Posterior cingulate gyrus (tissue), 11 donors: ENCODE measurements at regions not wholly inside any gene's neighbourhood (a gene's known extent, or its start where the extent isn't known, plus 50 kb on each side); places are given as distances from the start of the nearest gene placed in this dataset.
"Not testable (repeated sequence)": the region's sequence is repeated elsewhere in the genome, so short reads cannot be mapped to it uniquely, and the experiment has no call there.

ENCODE experiments used
- DNase-seq, 10 donors: peaks; one replicate each; pipeline versions ENCODE4 v3.0.0 to v3.0.0-alpha.2; 2020 to 2021; ENCODE audit warnings: mixed read lengths in 3 of 10
- intact Hi-C: fragments of 100-400 bp; cut with DNase I; formaldehyde crosslinking; loops from one replicate; pipeline ENCODE4 v1.15.1; 2023

GRCh38 chr21:6428498-6429092, 4092.8 kb upstream of the TPTE start:
- intact Hi-C loops = not testable (repeated sequence)

GRCh38 chr21:6429924-6430323, 4091.5 kb upstream of the TPTE start:
- intact Hi-C loops = not testable (repeated sequence)
- peak in 1 of 10 donors; percentile 82 for DNase-seq

More at GRCh38 chr21:6428498-6429092, 4092.8 kb upstream of the TPTE start:
- DNase-seq = peak in 3 of 10 donors; percentile 4 to 30 (median 22)

- intact Hi-C loops, DNase-seq: not testable (repeated sequence)
Observed at GRCh38 chr21:6433149-6433548, 4088.2 kb upstream of the TPTE start.

GRCh38 chr21:6436205-6436604, 4085.2 kb upstream of the TPTE start:
- peak in 3 of 10 donors; percentile 2 to 75 (median 26) for DNase-seq
- intact Hi-C loops = not testable (repeated sequence)

GRCh38 chr21:6436971-6437833, 4084.2 kb upstream of the TPTE start:
- intact Hi-C loops = not testable (repeated sequence)
- peak in 1 of 10 donors; percentile 81 for DNase-seq

- intact Hi-C loops, DNase-seq: not testable (repeated sequence)
Observed at GRCh38 chr21:6437834-6438187, 4083.6 kb upstream of the TPTE start.

GRCh38 chr21:6439058-6439457, 4082.3 kb upstream of the TPTE start:
- intact Hi-C loops = not testable (repeated sequence)
- peak in 2 of 10 donors; percentile 9 to 18 for DNase-seq

GRCh38 chr21:6454648-6455340, 4066.6 kb upstream of the TPTE start:
- peak in 1 of 10 donors; percentile 44 for DNase-seq
- intact Hi-C loops = not testable (repeated sequence)

GRCh38 chr21:6456011-6456661, 4065.2 kb upstream of the TPTE start:
- DNase-seq, intact Hi-C loops: not testable (repeated sequence)

GRCh38 chr21:6459761-6460160, 4061.6 kb upstream of the TPTE start:
- intact Hi-C loops = not testable (repeated sequence)

GRCh38 chr21:6461358-6461757, 4060.0 kb upstream of the TPTE start:
- intact Hi-C loops, DNase-seq: not testable (repeated sequence)

More at GRCh38 chr21:6459761-6460160, 4061.6 kb upstream of the TPTE start:
- peak in 1 of 10 donors; percentile 7 for DNase-seq

- DNase-seq, intact Hi-C loops: not testable (repeated sequence)
Observed at GRCh38 chr21:6464419-6464818, 4057.0 kb upstream of the TPTE start.

GRCh38 chr21:6466081-6466698, 4055.2 kb upstream of the TPTE start:
- DNase-seq, intact Hi-C loops: not testable (repeated sequence)

- intact Hi-C loops = not testable (repeated sequence)
Observed at GRCh38 chr21:6466707-6467106, 4054.7 kb upstream of the TPTE start.

GRCh38 chr21:6467189-6467774, 4054.1 kb upstream of the TPTE start:
- intact Hi-C loops = not testable (repeated sequence)

More at GRCh38 chr21:6466707-6467106, 4054.7 kb upstream of the TPTE start:
- DNase-seq = not testable (repeated sequence)

GRCh38 chr21:6467907-6468306, 4053.5 kb upstream of the TPTE start:
- DNase-seq, intact Hi-C loops: not testable (repeated sequence)

More at GRCh38 chr21:6467189-6467774, 4054.1 kb upstream of the TPTE start:
- DNase-seq = not testable (repeated sequence)

GRCh38 chr21:6468331-6468860, 4053.0 kb upstream of the TPTE start:
- DNase-seq = peak in 3 of 10 donors; percentile 24 to 72 (median 40)
- intact Hi-C loops = not testable (repeated sequence)

GRCh38 chr21:6474250-6474968, 4047.0 kb upstream of the TPTE start:
- intact Hi-C loops, DNase-seq: not testable (repeated sequence)
